Neural cell (in vitro differentiated cells): ENCODE measurements at regions not wholly inside any gene's neighbourhood (a gene's known extent, or its start where the extent isn't known, plus 50 kb on each side); places are given as distances from the start of the nearest gene placed in this dataset.

Experiments
- H2AFZ ChIP-seq: fragments of 200-600, 300-800 bp; sonication (generic), shearing (Covaris generic); 2 replicates; pipeline ENCODE4 v1.6.0; 2014; ENCODE audit warnings: low read depth, mild to moderate bottlenecking, antibody characterized with exemption, low read length, moderate library complexity
- H3F3A ChIP-seq: fragments of 200-600 bp; shearing (Covaris generic); 2 replicates; pipeline ENCODE4 v1.6.1; 2016; ENCODE audit warnings: mild to moderate bottlenecking, moderate library complexity, mixed read lengths, antibody characterized with exemption, low read length; ENCODE audit not compliant: insufficient read depth, poor library complexity, severe bottlenecking
- H3K27ac ChIP-seq: fragments of 200-600, 300-800 bp; sonication (generic), shearing (Covaris generic); 2 replicates; pipeline ENCODE4 v1.5.1; 2014; ENCODE audit warnings: mild to moderate bottlenecking, low read length, moderate library complexity
- H3K27me3 ChIP-seq: fragments of 300-800, 200-600 bp; sonication (generic), shearing (Covaris generic); 2 replicates; pipeline ENCODE4 v1.6.0; 2014; ENCODE audit warnings: mild to moderate bottlenecking, low read depth, low read length, moderate library complexity; ENCODE audit not compliant: insufficient read depth
- H3K36me3 ChIP-seq: fragments of 300-800, 200-600 bp; sonication (generic), shearing (Covaris generic); 2 replicates; pipeline ENCODE4 v1.5.1; 2014; ENCODE audit warnings: mild to moderate bottlenecking, antibody characterized with exemption, low read length, moderate library complexity; ENCODE audit not compliant: insufficient read depth
- H3K4me2 ChIP-seq: fragments of 300-800, 200-600 bp; sonication (generic), shearing (Covaris generic); 2 replicates; pipeline ENCODE4 v1.6.0; 2014; ENCODE audit warnings: mild to moderate bottlenecking, low read length
- H3K4me3 ChIP-seq: fragments of 300-800, 200-600 bp; sonication (generic), shearing (Covaris generic); 2 replicates; pipeline ENCODE4 v1.5.1; 2014; ENCODE audit warnings: mild to moderate bottlenecking, low read length, moderate library complexity
- H3K79me2 ChIP-seq: fragments of 200-600 bp; shearing (Covaris generic); replicated peaks from 2 replicates; pipeline ENCODE4 v1.6.0; 2014; ENCODE audit warnings: mild to moderate bottlenecking, low read length, moderate library complexity; ENCODE audit not compliant: insufficient read depth
- H3K9ac ChIP-seq: fragments of 300-800, 200-600 bp; sonication (generic), shearing (Covaris generic); 2 replicates; pipeline ENCODE4 v1.6.1; 2016; ENCODE audit warnings: mild to moderate bottlenecking, low read length, mixed read lengths
- H3K9me2 ChIP-seq: fragments of 200-600 bp; shearing (Covaris generic); 2 replicates; pipeline ENCODE4 v1.6.1; 2016; ENCODE audit warnings: mild to moderate bottlenecking, low read length, mixed read lengths; ENCODE audit not compliant: insufficient read depth
- H3K9me3 ChIP-seq: fragments of 200-600, 300-800 bp; sonication (generic), shearing (Covaris generic); 2 replicates; pipeline ENCODE4 v1.6.1; 2016; ENCODE audit warnings: mild to moderate bottlenecking, mixed run types, low read length, moderate library complexity, mixed read lengths
- H4K20me1 ChIP-seq: fragments of 200-600 bp; shearing (Covaris generic); 2 replicates; pipeline ENCODE4 v1.6.1; 2016; ENCODE audit warnings: mild to moderate bottlenecking, mixed run types; ENCODE audit not compliant: insufficient read depth
- CTCF ChIP-seq: fragments of 450-650 bp; IDR thresholded peaks from 2 replicates; pipeline ENCODE4 v1.5.1; 2014; ENCODE audit warnings: antibody characterized with exemption, mild to moderate bottlenecking, moderate library complexity; ENCODE audit not compliant: poor library complexity, severe bottlenecking
- EP300 ChIP-seq: fragments of 450-650 bp; conservative IDR thresholded peaks from 2 replicates; pipeline ENCODE4 v1.6.1; 2014; ENCODE audit warnings: antibody characterized with exemption, mild to moderate bottlenecking, moderate library complexity; ENCODE audit not compliant: poor library complexity, severe bottlenecking
- EZH2 ChIP-seq: fragments of 200-600, 300-800 bp; shearing (Covaris generic), sonication (generic); IDR thresholded peaks from 2 replicates; pipeline ENCODE4 v1.6.1; 2014; ENCODE audit warnings: antibody characterized with exemption, low read length, borderline replicate concordance, mild to moderate bottlenecking; ENCODE audit not compliant: insufficient read depth, poor library complexity, severe bottlenecking
- MXI1 ChIP-seq: fragments of 450-650 bp; conservative IDR thresholded peaks from 2 replicates; pipeline ENCODE4 v1.6.1; 2014; ENCODE audit warnings: antibody characterized with exemption, mild to moderate bottlenecking; ENCODE audit not compliant: poor library complexity, severe bottlenecking
- POLR2AphosphoS5 ChIP-seq: IDR thresholded peaks from 2 replicates; pipeline ENCODE4 v1.6.1; 2012
- RAD21 ChIP-seq: fragments of 450-650 bp; conservative IDR thresholded peaks from 2 replicates; pipeline ENCODE4 v1.6.1; 2014; ENCODE audit warnings: antibody characterized with exemption, mild to moderate bottlenecking, moderate library complexity
- REST ChIP-seq: IDR thresholded peaks from 2 replicates; pipeline ENCODE4 v1.6.1; 2012; ENCODE audit warnings: borderline replicate concordance
- SMC3 ChIP-seq: fragments of 450-650 bp; conservative IDR thresholded peaks from 2 replicates; pipeline ENCODE4 v1.6.1; 2014; ENCODE audit warnings: antibody characterized with exemption, mild to moderate bottlenecking, moderate library complexity; ENCODE audit not compliant: poor library complexity
- TAF1 ChIP-seq: IDR thresholded peaks from 2 replicates; pipeline ENCODE4 v1.6.1; 2012; ENCODE audit warnings: low read depth

- TF ChIP-seq REST = no peak
- no peak for TF ChIP-seq TAF1
- no peak for TF ChIP-seq POLR2AphosphoS5
- Histone ChIP-seq H3K4me3 (no peak overlapping the region), H3K9me2 (no peaks in the 10 kb centered on the region), H3K9me3 (no peaks in the 10 kb centered on the region), H3K27me3 (no peaks in the 10 kb centered on the region), H2AFZ (no peak overlapping the region), H3K79me2 (no peaks in the 10 kb centered on the region), H3K4me2 (no peak overlapping the region), H3K9ac (no peak overlapping the region), H4K20me1 (no peaks in the 10 kb centered on the region), H3F3A (no peaks in the 10 kb centered on the region), H3K27ac (no peak overlapping the region), H3K36me3 (no peaks in the 10 kb centered on the region)
Observed at GRCh38 chr1:103275725-103276124, 167.4 kb upstream of the COL11A1 start.

GRCh38 chr1:103274886-103275285 is 166.6 kb upstream of the COL11A1 start:
- Histone ChIP-seq H3F3A (no peaks in the 10 kb centered on the region), H3K27me3 (no peaks in the 10 kb centered on the region), H3K4me3 (no peak overlapping the region), H2AFZ (no peak overlapping the region), H3K36me3 (no peaks in the 10 kb centered on the region), H3K4me2 (no peak overlapping the region), H3K79me2 (no peaks in the 10 kb centered on the region), H3K9ac (no peak overlapping the region), H3K27ac (no peak overlapping the region), H3K9me3 (no peaks in the 10 kb centered on the region), H4K20me1 (no peaks in the 10 kb centered on the region), H3K9me2 (no peaks in the 10 kb centered on the region)
- TF ChIP-seq EP300 (no peak), SMC3 (no peak), MXI1 (no peak), TAF1 (no peak), EZH2 (no peak), CTCF (no peak), RAD21 (no peak), REST (no peak)
